Left ventricle myocardium inferior (tissue), 1 donor: ENCODE measurements at regions not wholly inside any gene's neighbourhood (a gene's known extent, or its start where the extent isn't known, plus 50 kb on each side); places are given as distances from the start of the nearest gene placed in this dataset.
"Not testable (repeated sequence)": the region's sequence is repeated elsewhere in the genome, so short reads cannot be mapped to it uniquely, and the experiment has no call there.

Source experiments
- DNase-seq: peaks from one replicate; pipeline ENCODE4 v3.0.0-alpha.2; 2020
- H3K27ac ChIP-seq: fragments of 200-600 bp; replicated peaks from 2 replicates; pipeline ENCODE4 v1.8.0; 2021
- H3K27me3 ChIP-seq: fragments of 200-600 bp; 2 replicates; pipeline ENCODE4 v1.8.0; 2021; ENCODE audit warnings: low read depth
- H3K36me3 ChIP-seq: fragments of 200-600 bp; 2 replicates; pipeline ENCODE4 v1.8.0; 2021
- H3K4me1 ChIP-seq: fragments of 200-600 bp; 2 replicates; pipeline ENCODE4 v1.8.0; 2021
- H3K4me3 ChIP-seq: fragments of 200-600 bp; 2 replicates; pipeline ENCODE4 v1.8.0; 2021; ENCODE audit warnings: mild to moderate bottlenecking, moderate library complexity
- H3K9me3 ChIP-seq: fragments of 200-600 bp; replicated peaks from 2 replicates; pipeline ENCODE4 v1.8.0; 2021
- intact Hi-C: fragments of 100-400 bp; cut with micrococcal nuclease; formaldehyde crosslinking; loops from one replicate; pipeline ENCODE4 v1.11.0; 2022
- TF ChIP-seq, protein P1 (sequence below): fragments of 200-600 bp; IDR thresholded peaks from 2 replicates; pipeline ENCODE4 v1.8.0; 2021; ENCODE audit warnings: antibody characterized with exemption, mild to moderate bottlenecking, borderline replicate concordance
- donor health status: DM: no; HTN: yes; CAD: no; lungs with severe emphysema.

DNA sequence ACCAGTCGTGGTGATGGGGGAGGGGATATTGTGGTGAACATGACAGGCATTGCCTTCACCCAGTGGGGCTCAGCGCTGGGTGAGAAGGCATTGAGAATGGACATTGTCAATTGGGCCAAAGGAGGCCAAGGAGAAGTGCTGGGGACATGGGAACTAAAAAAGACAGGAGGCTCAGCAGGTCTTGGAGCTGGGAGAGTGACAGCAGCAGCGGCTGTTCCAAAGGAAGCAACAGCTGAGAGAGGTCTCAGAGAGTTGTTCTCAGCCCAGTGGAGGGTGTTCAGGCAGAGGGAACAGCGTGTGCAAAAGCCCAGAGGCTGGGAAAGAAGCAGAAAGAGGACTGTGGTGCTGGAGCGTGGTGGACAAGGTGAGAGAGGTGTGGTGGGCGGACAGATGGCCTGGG is 56.6 kb upstream of the ASNS start:
- H3K4me1 ChIP-seq, H3K36me3 ChIP-seq, intact Hi-C loops, H3K4me3 ChIP-seq, DNase-seq, H3K9me3 ChIP-seq, H3K27ac ChIP-seq: not testable (repeated sequence)
- H3K27me3 ChIP-seq = peaks cover 13% of the 10 kb centered on the region

- H3K4me3 ChIP-seq = peak overlapping the region; percentile 66
- intact Hi-C loops = not testable (repeated sequence)
- DNase-seq = peak; percentile 43
Observed at GRCh38 chr7:97927790-97928748, 55.9 kb upstream of the ASNS start.

More at GRCh38 chr7:97927790-97928748, 55.9 kb upstream of the ASNS start:
- TF ChIP-seq, protein P1, sequence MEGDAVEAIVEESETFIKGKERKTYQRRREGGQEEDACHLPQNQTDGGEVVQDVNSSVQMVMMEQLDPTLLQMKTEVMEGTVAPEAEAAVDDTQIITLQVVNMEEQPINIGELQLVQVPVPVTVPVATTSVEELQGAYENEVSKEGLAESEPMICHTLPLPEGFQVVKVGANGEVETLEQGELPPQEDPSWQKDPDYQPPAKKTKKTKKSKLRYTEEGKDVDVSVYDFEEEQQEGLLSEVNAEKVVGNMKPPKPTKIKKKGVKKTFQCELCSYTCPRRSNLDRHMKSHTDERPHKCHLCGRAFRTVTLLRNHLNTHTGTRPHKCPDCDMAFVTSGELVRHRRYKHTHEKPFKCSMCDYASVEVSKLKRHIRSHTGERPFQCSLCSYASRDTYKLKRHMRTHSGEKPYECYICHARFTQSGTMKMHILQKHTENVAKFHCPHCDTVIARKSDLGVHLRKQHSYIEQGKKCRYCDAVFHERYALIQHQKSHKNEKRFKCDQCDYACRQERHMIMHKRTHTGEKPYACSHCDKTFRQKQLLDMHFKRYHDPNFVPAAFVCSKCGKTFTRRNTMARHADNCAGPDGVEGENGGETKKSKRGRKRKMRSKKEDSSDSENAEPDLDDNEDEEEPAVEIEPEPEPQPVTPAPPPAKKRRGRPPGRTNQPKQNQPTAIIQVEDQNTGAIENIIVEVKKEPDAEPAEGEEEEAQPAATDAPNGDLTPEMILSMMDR = peak; percentile 86
- H3K4me1 ChIP-seq, H3K27ac ChIP-seq, H3K36me3 ChIP-seq, H3K9me3 ChIP-seq: not testable (repeated sequence)
- peaks cover 13% of the 10 kb centered on the region for H3K27me3 ChIP-seq
